ENCODE measurements at regions not wholly inside any gene's neighbourhood (a gene's known extent, or its start where the extent isn't known, plus 50 kb on each side); places are given as distances from the start of the nearest gene placed in this dataset.

- H3K9me3 ChIP-seq (ENCODE audit: control insufficient read depth, low read depth, low read length), result no peaks in the 10 kb centered on the region
- H3K27ac ChIP-seq (ENCODE audit: control insufficient read depth, insufficient read depth, low read length), result no peak overlapping the region
- no peak overlapping the region for H3K4me3 ChIP-seq (ENCODE audit: control insufficient read depth in 2 of 3, extremely low read depth in 1 of 3, insufficient read depth in 2 of 3, low read depth in 1 of 3, low read length in 3 of 3)
- H3K27me3 ChIP-seq (ENCODE audit: control insufficient read depth, extremely low read depth, insufficient read depth, low read length), result no peaks in the 10 kb centered on the region
- no peak overlapping the region for H2AFZ ChIP-seq (ENCODE audit: control insufficient read depth, low read length)
- FAIRE-seq, result no peak
- H3K9me1 ChIP-seq (ENCODE audit: control insufficient read depth, extremely low read depth, insufficient read depth, low read length), result no peaks in the 10 kb centered on the region
- H3K4me1 ChIP-seq (ENCODE audit: control insufficient read depth, extremely low read depth, insufficient read depth, low read length), result no peaks in the 10 kb centered on the region
- TF ChIP-seq, protein P1, sequence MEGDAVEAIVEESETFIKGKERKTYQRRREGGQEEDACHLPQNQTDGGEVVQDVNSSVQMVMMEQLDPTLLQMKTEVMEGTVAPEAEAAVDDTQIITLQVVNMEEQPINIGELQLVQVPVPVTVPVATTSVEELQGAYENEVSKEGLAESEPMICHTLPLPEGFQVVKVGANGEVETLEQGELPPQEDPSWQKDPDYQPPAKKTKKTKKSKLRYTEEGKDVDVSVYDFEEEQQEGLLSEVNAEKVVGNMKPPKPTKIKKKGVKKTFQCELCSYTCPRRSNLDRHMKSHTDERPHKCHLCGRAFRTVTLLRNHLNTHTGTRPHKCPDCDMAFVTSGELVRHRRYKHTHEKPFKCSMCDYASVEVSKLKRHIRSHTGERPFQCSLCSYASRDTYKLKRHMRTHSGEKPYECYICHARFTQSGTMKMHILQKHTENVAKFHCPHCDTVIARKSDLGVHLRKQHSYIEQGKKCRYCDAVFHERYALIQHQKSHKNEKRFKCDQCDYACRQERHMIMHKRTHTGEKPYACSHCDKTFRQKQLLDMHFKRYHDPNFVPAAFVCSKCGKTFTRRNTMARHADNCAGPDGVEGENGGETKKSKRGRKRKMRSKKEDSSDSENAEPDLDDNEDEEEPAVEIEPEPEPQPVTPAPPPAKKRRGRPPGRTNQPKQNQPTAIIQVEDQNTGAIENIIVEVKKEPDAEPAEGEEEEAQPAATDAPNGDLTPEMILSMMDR (optimal IDR thresholded peaks at IDR 0.05 in 1 of 3, IDR thresholded peaks at IDR 0.05 in 1 of 3, conservative IDR thresholded peaks at IDR 0.05 in 1 of 3; ENCODE audit: extremely low read depth in 1 of 3, insufficient read depth in 2 of 3, low read length in 3 of 3), result no peak
- TF ChIP-seq EZH2 (IDR thresholded peaks at IDR 0.05; ENCODE audit: low read length), result no peak
- H3K4me2 ChIP-seq (ENCODE audit: control insufficient read depth, extremely low read depth, insufficient read depth, low read depth, low read length), result no peak overlapping the region
- no peak for DNase-seq (ENCODE audit: low read depth, low spot score)
- dilution Hi-C loops (cut with MboI; ENCODE audit: extremely low pct_ligation_motif_present, low sequenced_read_pairs), result no loop called here
- H3K36me3 ChIP-seq (ENCODE audit: control insufficient read depth in 2 of 2, extremely low read depth in 1 of 2, insufficient read depth in 2 of 2, low read length in 2 of 2), result no peaks in the 10 kb centered on the region
- H3K79me2 ChIP-seq (ENCODE audit: control insufficient read depth, insufficient read depth, low read length), result no peaks in the 10 kb centered on the region
- H3K9ac ChIP-seq (ENCODE audit: control insufficient read depth, extremely low read depth, insufficient read depth, low read length), result no peak overlapping the region
- no peaks in the 10 kb centered on the region for H4K20me1 ChIP-seq (ENCODE audit: control insufficient read depth, extremely low read depth, insufficient read depth, low read length)
Observed at GRCh38 chr4:65777270-65777669, 107.0 kb upstream of the EPHA5 start.

DNA sequence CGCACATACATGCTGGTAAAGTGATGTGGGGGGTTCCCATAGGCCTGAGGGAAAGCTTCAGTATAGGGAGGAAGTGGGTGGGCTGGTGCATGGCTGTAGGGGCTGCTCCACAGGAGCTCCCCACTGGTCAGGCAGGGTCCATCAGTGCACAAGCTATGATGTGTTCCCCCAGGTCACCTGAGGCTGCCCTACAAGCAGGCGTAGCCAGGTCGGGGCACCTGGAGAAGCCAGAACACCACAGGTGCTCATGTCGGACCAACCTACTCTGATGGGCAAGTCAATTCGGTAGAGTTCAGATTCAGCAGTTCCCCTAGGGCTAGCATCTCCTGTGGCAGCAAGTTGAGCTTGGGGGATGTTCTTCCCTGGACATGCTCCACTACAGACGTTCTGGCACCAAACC lies 103.3 kb upstream of the EPHA5 start:
- DNase-seq (ENCODE audit: low read depth, low spot score) (no peak), FAIRE-seq (no peak)
- no peaks in the 10 kb centered on the region for H4K20me1 ChIP-seq (ENCODE audit: control insufficient read depth, extremely low read depth, insufficient read depth, low read length)
- H2AFZ ChIP-seq (ENCODE audit: control insufficient read depth, low read length), result no peak overlapping the region
- H3K79me2 ChIP-seq (ENCODE audit: control insufficient read depth, insufficient read depth, low read length), result no peaks in the 10 kb centered on the region
- H3K4me1 ChIP-seq (ENCODE audit: control insufficient read depth, extremely low read depth, insufficient read depth, low read length), result no peaks in the 10 kb centered on the region
- H3K4me2 ChIP-seq (ENCODE audit: control insufficient read depth, extremely low read depth, insufficient read depth, low read depth, low read length), result no peak overlapping the region
- H3K9me3 ChIP-seq (ENCODE audit: control insufficient read depth, low read depth, low read length), result no peaks in the 10 kb centered on the region
- H3K9me1 ChIP-seq (ENCODE audit: control insufficient read depth, extremely low read depth, insufficient read depth, low read length), result no peaks in the 10 kb centered on the region
- H3K36me3 ChIP-seq (ENCODE audit: control insufficient read depth in 2 of 2, extremely low read depth in 1 of 2, insufficient read depth in 2 of 2, low read length in 2 of 2), result no peaks in the 10 kb centered on the region
- H3K27ac ChIP-seq (ENCODE audit: control insufficient read depth, insufficient read depth, low read length), result no peak overlapping the region
- TF ChIP-seq, protein P1 (optimal IDR thresholded peaks at IDR 0.05 in 1 of 3, IDR thresholded peaks at IDR 0.05 in 1 of 3, conservative IDR thresholded peaks at IDR 0.05 in 1 of 3; ENCODE audit: extremely low read depth in 1 of 3, insufficient read depth in 2 of 3, low read length in 3 of 3), result no peak
- TF ChIP-seq EZH2 (IDR thresholded peaks at IDR 0.05; ENCODE audit: low read length), result no peak
- H3K27me3 ChIP-seq (ENCODE audit: control insufficient read depth, extremely low read depth, insufficient read depth, low read length), result no peaks in the 10 kb centered on the region
- H3K9ac ChIP-seq (ENCODE audit: control insufficient read depth, extremely low read depth, insufficient read depth, low read length), result no peak overlapping the region
- dilution Hi-C loops (cut with MboI; ENCODE audit: extremely low pct_ligation_motif_present, low sequenced_read_pairs), result no loop called here
- H3K4me3 ChIP-seq (ENCODE audit: control insufficient read depth in 2 of 3, extremely low read depth in 1 of 3, insufficient read depth in 2 of 3, low read depth in 1 of 3, low read length in 3 of 3), result no peak overlapping the region

Measured in keratinocyte (primary cell).